HG02870 (cell line): ENCODE measurements at regions not wholly inside any gene's neighbourhood (a gene's known extent, or its start where the extent isn't known, plus 50 kb on each side); places are given as distances from the start of the nearest gene placed in this dataset.

Experiments used
- ATAC-seq: cut with Tn5 transposase; IDR thresholded peaks from one replicate; pipeline ENCODE4 v1.9.1; 2021; ENCODE audit warnings: mild to moderate bottlenecking, moderate library complexity; ENCODE audit not compliant: unreplicated experiment

DNA sequence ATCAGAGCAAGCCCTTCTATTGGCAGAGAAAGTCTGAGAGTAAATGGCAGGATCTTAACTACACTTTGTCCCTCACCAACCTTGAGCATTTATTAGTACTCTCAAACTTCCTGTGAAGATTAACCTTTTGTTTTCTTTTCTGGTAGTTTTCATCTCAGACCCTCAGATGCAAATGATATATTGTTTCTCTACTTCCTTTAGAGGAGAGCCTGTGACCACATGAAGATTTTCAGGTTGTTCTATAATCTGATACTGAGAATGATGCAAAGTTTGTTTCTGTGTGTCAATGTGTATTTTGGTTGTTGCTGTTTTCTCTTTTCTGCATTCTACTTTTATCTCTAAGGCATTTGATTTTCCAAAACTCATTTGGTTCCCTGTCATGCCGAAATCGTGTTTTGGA, 165.8 kb upstream of the CYSLTR1 start:
- ATAC-seq: peak; percentile 48

DNA sequence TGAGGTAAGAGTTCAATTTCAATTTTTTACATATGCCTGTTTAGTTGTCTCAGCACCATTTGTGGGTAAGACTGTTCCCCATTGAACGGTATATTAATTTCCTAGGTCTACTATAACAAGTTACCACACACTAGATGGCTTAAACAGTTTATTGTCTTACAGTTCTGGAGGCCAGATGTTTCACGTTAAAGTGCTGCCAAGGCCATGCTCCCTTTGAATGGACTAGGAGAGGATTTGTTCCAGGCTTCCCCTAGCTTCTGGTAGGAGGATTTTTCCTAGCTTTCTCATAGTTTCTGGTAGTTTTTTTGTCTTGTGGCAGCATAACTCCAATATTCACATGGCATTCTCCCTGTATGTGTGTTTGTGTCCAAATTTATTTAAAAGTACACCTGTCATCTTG, 149.3 kb upstream of the CYSLTR1 start:
- no peak for ATAC-seq

DNA sequence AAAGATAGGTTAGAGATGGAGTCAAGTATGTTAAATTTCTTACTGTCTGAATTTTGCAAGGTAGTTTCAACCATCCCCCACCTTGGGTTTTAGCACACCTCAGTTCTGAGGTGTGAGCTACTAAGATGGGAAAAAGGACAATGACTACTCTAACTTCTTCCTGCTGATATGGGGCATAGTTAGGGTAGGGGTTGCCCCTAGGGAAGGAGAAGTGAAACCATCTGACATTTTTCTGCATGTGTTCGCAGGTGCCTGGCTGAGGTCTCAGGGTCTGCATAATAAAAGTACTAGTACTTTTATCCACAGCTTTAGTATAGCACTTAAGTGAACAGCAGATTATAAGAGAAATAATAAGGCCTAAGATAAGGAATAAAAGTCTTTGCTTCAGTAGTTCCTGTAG, 129.5 kb upstream of the CYSLTR1 start:
- ATAC-seq: no peak

DNA sequence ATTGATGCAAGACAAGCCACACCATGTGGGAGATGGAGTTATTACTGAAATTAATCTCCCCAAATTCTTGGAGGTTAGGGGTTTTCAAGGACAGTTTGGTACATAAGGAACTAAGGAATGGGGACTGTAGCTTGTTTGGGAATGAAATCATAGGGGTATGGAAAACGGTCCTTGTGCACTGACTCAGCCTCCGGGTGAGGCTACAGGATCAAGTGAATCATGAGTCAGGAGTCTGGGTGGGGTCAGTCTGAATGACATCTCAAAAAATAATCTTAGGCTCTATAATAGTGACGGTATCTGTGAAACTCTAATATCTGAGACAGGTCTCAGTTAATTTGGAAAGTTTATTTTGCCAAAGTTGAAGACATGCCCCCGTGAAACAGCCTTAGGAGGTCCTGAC, 128.5 kb upstream of the CYSLTR1 start:
- ATAC-seq: no peak

DNA sequence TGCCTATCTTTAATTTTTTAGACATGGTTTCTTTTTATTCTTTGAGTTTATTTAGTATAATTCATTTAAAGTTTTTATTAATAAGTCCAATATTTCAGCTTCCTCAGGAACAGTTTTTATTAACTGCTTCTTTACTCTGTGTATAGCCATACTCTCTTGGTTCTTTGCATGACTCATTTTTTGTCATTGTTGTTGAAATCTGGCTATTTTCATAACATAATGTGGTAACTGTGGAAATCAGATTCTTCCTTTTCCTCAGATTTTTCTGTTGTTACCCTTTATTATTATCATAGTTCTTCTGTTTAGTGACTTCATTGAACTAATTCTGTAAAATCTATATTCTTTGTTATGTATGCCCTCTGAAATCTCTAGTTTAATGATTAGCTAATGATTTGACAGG, 124.9 kb upstream of the CYSLTR1 start:
- no peak for ATAC-seq

DNA sequence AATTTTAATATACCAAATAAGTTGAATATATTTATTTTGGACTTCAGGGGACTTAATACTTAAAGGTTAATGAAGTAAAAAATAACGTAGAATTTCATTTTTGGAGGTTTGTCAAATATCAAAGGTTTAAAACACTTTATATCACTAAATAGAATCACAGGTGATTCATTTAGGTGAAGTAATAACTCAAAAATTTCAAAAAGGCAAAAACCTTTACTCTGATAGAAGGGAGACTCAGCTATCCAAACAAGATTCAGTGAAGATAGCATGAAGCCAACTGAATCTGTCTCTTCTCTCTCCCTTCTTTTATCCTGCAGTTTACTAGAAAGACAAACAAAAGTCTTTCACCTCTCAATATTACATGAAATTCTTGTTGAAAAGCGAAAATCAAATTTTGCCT, 110.2 kb upstream of the CYSLTR1 start:
- no peak for ATAC-seq

DNA sequence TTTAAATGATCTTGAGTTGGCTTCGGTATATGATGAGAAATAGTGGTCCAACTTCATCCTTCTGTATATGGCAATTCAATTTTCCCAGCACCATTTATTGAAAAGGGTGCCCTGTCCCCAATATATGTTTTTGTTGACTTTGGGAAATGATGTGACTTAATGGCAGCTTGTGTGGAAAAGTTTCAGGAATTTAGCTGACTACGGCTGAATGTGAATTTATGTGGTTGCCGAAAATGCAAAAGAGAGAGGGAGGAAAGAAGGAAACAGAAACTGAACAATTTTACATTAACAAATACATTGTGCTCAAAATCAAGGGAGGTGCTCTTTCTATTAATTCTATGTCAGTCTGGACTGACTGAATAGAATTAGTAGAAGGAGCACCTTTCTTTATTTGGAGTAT, 101.8 kb upstream of the CYSLTR1 start:
- ATAC-seq: no peak

DNA sequence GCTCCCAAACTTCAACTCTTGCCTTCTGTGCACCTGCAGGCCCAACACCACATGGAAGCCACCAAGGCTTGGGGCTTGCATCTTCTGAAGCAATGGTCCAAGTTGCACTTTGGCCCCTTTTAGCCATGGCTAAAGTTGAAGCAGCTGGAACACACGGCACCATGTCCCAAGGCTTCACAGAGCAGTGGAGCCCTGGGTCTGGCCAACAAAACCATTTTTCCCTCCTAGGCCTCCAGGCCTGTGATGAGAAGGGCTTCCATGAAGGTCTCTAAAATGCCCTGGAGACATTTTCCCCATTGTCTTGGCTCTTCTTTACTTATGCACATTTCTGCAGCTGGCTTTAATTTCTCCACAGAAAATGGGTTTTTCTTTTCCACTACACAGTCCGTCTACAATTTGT, 61.3 kb upstream of the CYSLTR1 start:
- no peak for ATAC-seq

DNA sequence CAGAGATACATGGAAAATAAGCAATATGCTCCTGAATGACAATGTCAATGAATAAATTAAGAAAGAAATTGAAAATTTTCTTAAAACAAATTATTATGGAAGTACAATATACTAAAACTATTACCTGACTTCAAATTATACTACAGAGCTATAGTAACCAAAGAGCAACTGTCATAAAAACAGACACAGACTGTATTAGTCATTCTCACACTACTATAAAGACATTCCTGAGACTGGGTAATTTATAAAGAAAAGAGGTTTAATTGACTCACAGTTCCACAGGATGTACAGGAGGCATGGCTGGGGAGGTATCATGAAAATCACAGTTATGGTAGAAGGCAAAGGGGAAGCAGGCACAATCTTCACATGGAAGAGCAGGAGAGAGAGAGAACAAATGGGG, 60.0 kb upstream of the CYSLTR1 start:
- no peak for ATAC-seq

DNA sequence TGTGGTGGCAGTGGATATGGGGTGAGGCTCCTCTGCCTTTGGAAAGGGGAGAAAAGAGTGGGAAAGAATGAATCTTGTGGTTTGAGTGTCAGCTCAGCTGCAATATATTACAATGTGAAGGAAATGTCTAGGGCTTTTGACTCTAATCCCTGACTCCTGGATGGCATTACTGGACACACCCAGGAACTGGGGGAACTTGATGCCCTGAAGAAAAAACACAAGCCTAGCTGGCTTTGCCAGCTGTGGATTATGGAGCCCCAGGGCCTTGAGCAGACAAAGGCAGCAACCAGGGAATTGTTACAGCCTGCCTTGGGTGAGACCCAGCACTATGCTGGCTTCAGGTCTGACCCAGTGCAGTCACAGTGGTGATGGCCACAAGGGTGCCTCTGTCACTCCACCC, 57.1 kb upstream of the CYSLTR1 start:
- no peak for ATAC-seq

DNA sequence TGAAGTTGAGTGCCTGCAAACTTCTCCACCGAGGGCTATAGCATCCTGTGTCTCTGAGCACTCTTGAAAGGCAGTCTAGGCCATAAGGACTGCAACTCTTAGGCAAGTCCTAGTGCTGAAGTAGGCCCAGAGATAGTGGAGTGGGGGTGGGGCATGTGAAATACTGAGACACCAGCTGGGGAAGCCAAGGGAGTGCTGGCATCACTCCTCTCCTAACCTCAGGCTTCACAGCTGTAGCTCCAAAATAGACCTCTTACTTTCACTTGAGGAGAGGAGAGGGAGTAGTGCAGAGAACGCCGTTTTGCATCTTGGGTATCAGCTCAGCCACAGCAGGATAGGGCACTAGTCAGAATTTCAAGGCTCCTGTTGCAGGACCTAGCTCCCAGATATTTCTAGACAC, 56.2 kb upstream of the CYSLTR1 start:
- no peak for ATAC-seq

DNA sequence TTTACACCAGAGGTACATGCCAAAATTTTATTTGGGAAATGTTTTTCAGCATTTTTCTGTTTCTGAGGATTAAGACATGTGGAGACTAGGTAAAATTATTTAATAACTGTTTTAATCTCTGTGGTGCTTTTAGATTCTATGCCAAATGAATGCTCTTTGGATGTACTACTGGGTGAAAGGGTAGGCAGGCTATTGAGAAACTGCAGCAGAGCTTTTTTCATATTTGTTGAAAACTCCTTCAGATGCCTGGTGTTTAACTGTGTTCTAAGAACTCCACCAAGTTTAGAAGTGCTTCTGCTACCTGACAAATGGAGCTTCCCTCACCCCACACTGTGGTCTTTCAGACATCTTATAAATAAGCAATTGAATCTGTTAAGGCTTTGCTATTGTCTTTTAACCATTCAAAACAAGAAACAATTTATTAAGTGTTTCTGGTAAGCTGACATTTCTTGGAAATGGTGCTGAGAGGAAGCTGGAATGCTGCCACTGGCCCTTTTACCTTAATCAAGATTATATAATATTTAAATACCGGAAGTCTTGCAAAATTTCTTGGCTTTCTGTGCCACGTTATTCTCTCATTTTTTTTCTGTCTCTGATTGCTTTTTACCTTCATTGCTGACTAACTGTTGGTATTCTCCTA, 51.2 kb upstream of the CYSLTR1 start:
- no peak for ATAC-seq
